Adrenal gland (tissue), 9 donors: ENCODE measurements at regions not wholly inside any gene's neighbourhood (a gene's known extent, or its start where the extent isn't known, plus 50 kb on each side); places are given as distances from the start of the nearest gene placed in this dataset.

ENCODE experiments used
- DNase-seq, 7 donors: peaks; one replicate each; pipeline ENCODE4 v3.0.0-alpha.2; 2019 to 2020
- H3K27ac ChIP-seq, 5 donors: fragments of 200-600 bp; sonication (generic) in 4 of 5; 1 replicate in 3 of 5; 2 replicates in 2 of 5; pipeline versions ENCODE4 v1.5.1 to v1.8.0; 2016 to 2020; ENCODE audit warnings: mild to moderate bottlenecking in 1 of 5
- H3K27me3 ChIP-seq: fragments of 200-600 bp; 2 replicates; pipeline ENCODE4 v1.8.0; 2021
- H3K36me3 ChIP-seq, 2 donors: fragments of 200-600 bp; replicated peaks in 1 of 2; 1 replicate in 1 of 2; 2 replicates in 1 of 2; pipeline versions ENCODE4 v1.5.1 to v1.8.0; 2018 to 2022
- H3K4me1 ChIP-seq, 2 donors: fragments of 200-600 bp; replicated peaks in 1 of 2; 1 replicate in 1 of 2; 2 replicates in 1 of 2; pipeline versions ENCODE4 v1.5.1 to v1.8.0; 2018 to 2021
- H3K4me3 ChIP-seq, 4 donors: fragments of 200-600 bp; sonication (generic) in 3 of 4; one replicate each; pipeline ENCODE4 v1.5.1; 2016 to 2018
- H3K9me3 ChIP-seq, 3 donors: fragments of 200-600 bp; sonication (generic) in 1 of 3; replicated peaks in 1 of 3; 1 replicate in 2 of 3; 2 replicates in 1 of 3; pipeline versions ENCODE4 v1.5.1 to v1.8.0; 2016 to 2021
- CTCF ChIP-seq, 6 experiments: fragments of 450-650 bp in 4 of 6; fragments of 200-600 bp in 2 of 6; sonication (generic) in 1 of 6; IDR thresholded peaks; 1 replicate in 5 of 6; 2 replicates in 1 of 6; pipeline versions ENCODE4 v1.5.1 to v1.8.0; 2016 to 2021; ENCODE audit warnings: antibody characterized with exemption in 6 of 6, mild to moderate bottlenecking in 2 of 6, moderate library complexity in 1 of 6
- POLR2A ChIP-seq, 2 donors: fragments of 450-650 bp; IDR thresholded peaks; one replicate each; pipeline ENCODE4 v1.6.1; 2017; ENCODE audit warnings: antibody characterized with exemption in 2 of 2, mild to moderate bottlenecking in 2 of 2, moderate library complexity in 1 of 2
- WGBS, 4 donors: extraction: QIAGEN DNeasy Blood & Tissue Kit in 2 of 4; methylation state at CpG; one replicate each; pipeline versions ENCODE4 v1.1.5 to v1.1.7; 2013 to 2017; 5-methylcytosine and 5-hydroxymethylcytosine counted together
- intact Hi-C, 2 donors: fragments of 100-400 bp; cut with DNase I; formaldehyde crosslinking; loops; one replicate each; pipeline versions ENCODE4 v1.14.1 to v1.15.0; 2022 to 2023
- donor health status: healthy with polysubstance abuse.
- donor health status: Bipolar disorder and iron deficiency.
- donor health status: DM: yes; HTN: yes; CAD: no.
- donor health status: DM: no; HTN: no; CAD: no.
- donor health status: DM: no; HTN: no; CAD: no.

- Histone ChIP-seq H3K9me3 (no peaks in the 10 kb centered on the region), H3K4me1 (no peaks in the 10 kb centered on the region), H3K27ac (no peak overlapping the region), H3K4me3 (no peak overlapping the region), H3K36me3 (no peaks in the 10 kb centered on the region), H3K27me3 (no peaks in the 10 kb centered on the region)
- intact Hi-C loops, result no loop called here
- TF ChIP-seq CTCF (IDR thresholded peaks at IDR 0.05) (no peak), POLR2A (IDR thresholded peaks at IDR 0.05) (no peak)
- no peak for DNase-seq
- WGBS, 4 donors, result 67 to 87% (median 70%) methylated on average over 3 of the region's 3 CpGs
These were observed 112.8 kb upstream of the TMEFF2 start for GRCh38 chr2:192307530-192307929.

- no peak for DNase-seq
- H3K4me1 ChIP-seq, result no peaks in the 10 kb centered on the region
- no peak overlapping the region for H3K4me3 ChIP-seq
- no peak for TF ChIP-seq POLR2A (IDR thresholded peaks at IDR 0.05)
- no peaks in the 10 kb centered on the region for H3K36me3 ChIP-seq
- peaks cover 0 to 6% (median 0%) of the 10 kb centered on the region in 3 donors for H3K9me3 ChIP-seq
- 66 to 81% (median 71%) methylated on average over 3 of the region's 3 CpGs for WGBS, 4 donors
- intact Hi-C loops, result no loop called here
- H3K27ac ChIP-seq, result no peak overlapping the region
- H3K27me3 ChIP-seq, result no peaks in the 10 kb centered on the region
These were observed 103.9 kb upstream of the TMEFF2 start for GRCh38 chr2:192298664-192299063.

GRCh38 chr2:192292478-192292877, 97.7 kb upstream of the TMEFF2 start:
- no peak for DNase-seq
- Histone ChIP-seq H3K4me1 (no peaks in the 10 kb centered on the region), H3K36me3 (no peaks in the 10 kb centered on the region), H3K9me3 (no peaks in the 10 kb centered on the region), H3K27ac (no peak overlapping the region), H3K4me3 (no peak overlapping the region), H3K27me3 (no peaks in the 10 kb centered on the region)
- WGBS, 4 donors, result 81 to 94% (median 91%) methylated on average over 2 of the region's 2 CpGs
- intact Hi-C loops, result no loop called here
- no peak for TF ChIP-seq CTCF (IDR thresholded peaks at IDR 0.05)
- TF ChIP-seq POLR2A (IDR thresholded peaks at IDR 0.05), result no peak

- TF ChIP-seq CTCF (IDR thresholded peaks at IDR 0.05) (no peak), POLR2A (IDR thresholded peaks at IDR 0.05) (no peak)
- intact Hi-C loops, result no loop called here
- 3 to 9% (median 6%) methylated on average over 2 of the region's 2 CpGs for WGBS, 4 donors
These were observed 93.6 kb upstream of the TMEFF2 start for GRCh38 chr2:192288295-192288694.

GRCh38 chr2:192286093-192286701, 91.5 kb upstream of the TMEFF2 start:
- no peaks in the 10 kb centered on the region for H3K27me3 ChIP-seq
- TF ChIP-seq CTCF (IDR thresholded peaks at IDR 0.05), result no peak
- no peak for TF ChIP-seq POLR2A (IDR thresholded peaks at IDR 0.05)
- intact Hi-C loops, result no loop called here
- no peak overlapping the region for H3K4me3 ChIP-seq
- no peak for DNase-seq
- H3K27ac ChIP-seq, result no peak overlapping the region
- no peaks in the 10 kb centered on the region for H3K36me3 ChIP-seq
- H3K9me3 ChIP-seq, result no peaks in the 10 kb centered on the region
- WGBS, 4 donors, result 84 to 85% (median 84%) methylated on average over 3 of the region's 3 CpGs
- no peaks in the 10 kb centered on the region for H3K4me1 ChIP-seq

More at GRCh38 chr2:192288295-192288694, 93.6 kb upstream of the TMEFF2 start:
- Histone ChIP-seq H3K4me3 (no peak overlapping the region), H3K9me3 (no peaks in the 10 kb centered on the region), H3K27ac (no peak overlapping the region), H3K4me1 (no peaks in the 10 kb centered on the region), H3K36me3 (no peaks in the 10 kb centered on the region), H3K27me3 (no peaks in the 10 kb centered on the region)
- no peak for DNase-seq
